ENCODE measurements at regions not wholly inside any gene's neighbourhood (a gene's known extent, or its start where the extent isn't known, plus 50 kb on each side); places are given as distances from the start of the nearest gene placed in this dataset.

DNA sequence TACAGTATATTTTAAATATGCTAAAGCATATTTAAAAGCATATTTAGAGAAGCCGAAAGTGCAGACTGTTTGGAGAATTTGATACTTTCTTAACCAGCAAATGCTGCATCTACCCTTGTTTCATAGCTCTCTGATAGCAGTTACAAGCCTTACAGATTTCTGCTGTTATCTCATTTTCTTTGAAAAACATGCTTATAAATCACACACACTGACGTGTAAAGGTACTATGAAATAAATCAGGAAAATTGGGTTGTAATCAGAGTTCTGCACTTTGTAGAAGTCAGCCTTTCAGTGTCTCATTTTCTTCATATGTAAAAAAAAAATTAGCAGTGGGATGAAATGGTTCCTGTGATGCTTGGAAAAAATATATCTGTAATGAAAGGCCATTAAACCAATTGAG lies 1432.4 kb upstream of the ATXN8OS start:
- no peak for TF ChIP-seq CTCF (IDR thresholded peaks at IDR 0.05; ENCODE audit: insufficient read depth, low read depth, low read length, missing control alignments)
- no peak for DNase-seq (ENCODE audit: low read depth)
- H3K4me3 ChIP-seq (ENCODE audit: low read length) = no peak overlapping the region

DNA sequence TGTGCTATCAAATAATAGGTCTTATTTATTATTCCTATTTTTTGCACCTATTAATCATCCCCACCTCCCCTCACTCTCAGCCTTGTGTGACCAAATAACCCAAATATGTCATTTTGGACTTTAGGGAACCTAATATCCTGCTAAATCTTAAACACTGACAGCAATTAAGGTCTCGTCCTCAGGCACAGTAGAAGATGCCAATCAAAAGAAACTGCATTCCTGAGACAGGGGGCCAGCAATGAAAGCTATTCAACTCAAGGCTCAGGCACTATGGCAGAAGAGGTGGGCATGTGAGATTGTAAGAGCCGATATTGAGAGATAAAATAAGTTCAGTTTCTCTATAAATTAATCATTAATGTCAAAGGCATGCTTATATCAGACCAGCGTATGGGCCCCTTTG lies 1437.7 kb upstream of the PCDH9 start:
- no peak overlapping the region for H3K4me3 ChIP-seq (ENCODE audit: low read length)
- no peak for TF ChIP-seq CTCF (IDR thresholded peaks at IDR 0.05; ENCODE audit: insufficient read depth, low read depth, low read length, missing control alignments)
- DNase-seq (ENCODE audit: low read depth) = no peak

DNA sequence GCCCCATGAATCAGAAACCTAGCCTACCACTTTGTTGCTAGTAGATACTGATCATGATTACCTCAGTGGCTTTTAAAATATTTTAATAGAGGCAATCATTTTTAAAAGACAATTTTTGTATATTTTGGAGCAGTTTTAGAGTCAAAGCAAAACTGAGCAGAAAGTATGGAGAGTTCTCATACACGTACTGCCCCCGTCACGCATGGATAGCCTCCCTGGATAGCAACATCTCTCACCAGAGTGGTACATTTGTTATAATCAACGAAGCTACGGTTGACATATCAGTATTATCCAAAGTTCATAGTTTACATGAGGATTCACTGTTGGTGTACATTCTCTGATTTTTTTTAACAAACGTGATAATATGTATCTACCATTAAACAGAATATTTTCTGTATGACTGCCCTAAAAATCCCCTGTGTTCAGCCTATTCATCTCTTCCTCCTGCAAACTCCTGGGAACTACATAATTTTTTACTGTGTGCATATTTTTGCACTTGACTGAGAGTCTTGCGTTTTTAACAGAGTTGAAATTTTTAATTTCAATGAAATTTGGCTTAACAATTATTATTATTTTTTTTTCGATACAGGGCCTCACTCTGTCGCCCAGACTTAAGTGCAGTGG lies 1436.8 kb upstream of the PCDH9 start:
- no peak overlapping the region for H3K4me3 ChIP-seq (ENCODE audit: low read length)
- no peak for DNase-seq (ENCODE audit: low read depth)
- no peak for TF ChIP-seq CTCF (IDR thresholded peaks at IDR 0.05; ENCODE audit: insufficient read depth, low read depth, low read length, missing control alignments)

- no peak overlapping the region for H3K4me3 ChIP-seq (ENCODE audit: low read length)
- no peak for DNase-seq (ENCODE audit: low read depth)
- TF ChIP-seq CTCF (IDR thresholded peaks at IDR 0.05; ENCODE audit: insufficient read depth, low read depth, low read length, missing control alignments) = no peak
These were observed 1415.7 kb upstream of the PCDH9 start for GRCh38 chr13:68645814-68646213.

- no peak for TF ChIP-seq CTCF (IDR thresholded peaks at IDR 0.05; ENCODE audit: insufficient read depth, low read depth, low read length, missing control alignments)
- no peak overlapping the region for H3K4me3 ChIP-seq (ENCODE audit: low read length)
- DNase-seq (ENCODE audit: low read depth) = no peak
These were observed 1414.5 kb upstream of the PCDH9 start for GRCh38 chr13:68644611-68645010.

DNA sequence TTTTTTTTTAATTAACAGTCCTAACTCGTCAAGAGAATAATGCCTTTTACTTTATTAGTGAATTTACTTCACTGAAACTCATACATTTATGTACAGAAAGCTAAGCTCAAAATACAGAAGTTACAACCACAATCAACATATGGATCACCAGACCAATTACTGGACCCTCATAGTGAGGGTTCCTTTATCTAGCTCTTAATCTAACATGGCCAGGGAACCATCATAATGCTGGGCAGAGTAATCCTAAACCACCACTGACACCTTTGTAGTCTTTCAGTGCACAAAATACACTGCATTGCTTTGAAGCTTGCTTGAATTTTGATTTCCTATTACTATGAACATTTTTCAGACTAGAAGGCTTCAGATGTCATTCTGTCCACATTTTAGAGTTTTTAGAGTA lies 1406.6 kb upstream of the PCDH9 start:
- TF ChIP-seq CTCF (IDR thresholded peaks at IDR 0.05; ENCODE audit: insufficient read depth, low read depth, low read length, missing control alignments) = no peak
- no peak overlapping the region for H3K4me3 ChIP-seq (ENCODE audit: low read length)
- DNase-seq (ENCODE audit: low read depth) = no peak

- DNase-seq (ENCODE audit: low read depth) = no peak
- TF ChIP-seq CTCF (IDR thresholded peaks at IDR 0.05; ENCODE audit: insufficient read depth, low read depth, low read length, missing control alignments) = no peak
- H3K4me3 ChIP-seq (ENCODE audit: low read length) = no peak overlapping the region
These were observed 1398.9 kb upstream of the PCDH9 start for GRCh38 chr13:68628994-68629393.

All from epithelial cell of esophagus (primary cell).